ENCODE measurements at regions not wholly inside any gene's neighbourhood (a gene's known extent, or its start where the extent isn't known, plus 50 kb on each side); places are given as distances from the start of the nearest gene placed in this dataset.

DNA sequence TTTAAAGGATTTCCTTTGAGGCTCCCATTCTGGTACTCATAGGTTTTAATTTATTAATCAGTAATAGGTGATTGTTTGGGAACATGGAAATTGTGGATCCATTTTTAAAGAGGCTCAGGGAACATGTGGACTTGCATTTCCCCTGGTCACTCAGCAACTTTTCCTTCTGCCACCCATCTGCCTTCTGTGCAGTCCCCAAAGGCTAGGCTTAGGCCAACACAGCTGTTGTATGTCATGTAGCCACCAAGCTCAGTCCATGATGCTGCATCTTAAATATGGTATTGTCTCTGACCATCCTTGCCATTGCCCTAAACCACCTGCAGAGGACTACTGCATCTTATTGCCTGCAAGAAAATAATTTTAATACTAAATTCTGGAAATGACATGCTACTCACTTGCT is 416.7 kb upstream of the SEMA6D start:
- TF ChIP-seq CTCF (conservative IDR thresholded peaks at IDR 0.05; ENCODE audit: low read depth, low read length) (no peak), ELK1 (IDR thresholded peaks at IDR 0.05; ENCODE audit: borderline replicate concordance, low read depth, low read length) (no peak), POLR2A (IDR thresholded peaks at IDR 0.05; ENCODE audit: low read depth, low read length) (no peak), SMC3 (IDR thresholded peaks at IDR 0.05; ENCODE audit: low read depth, low read length) (no peak), CEBPB (IDR thresholded peaks at IDR 0.05; ENCODE audit: low read depth, low read length) (no peak), RAD21 (IDR thresholded peaks at IDR 0.05; ENCODE audit: low read length) (no peak), MXI1 (IDR thresholded peaks at IDR 0.05; ENCODE audit: borderline replicate concordance, low read depth, low read length) (no peak), NFE2L2 (IDR thresholded peaks at IDR 0.05; ENCODE audit: low read depth, low read length) (no peak), RFX5 (IDR thresholded peaks at IDR 0.05; ENCODE audit: low read depth, low read length) (no peak)

All from IMR-90 (cell line).